H1 (cell line): ENCODE measurements at regions not wholly inside any gene's neighbourhood (a gene's known extent, or its start where the extent isn't known, plus 50 kb on each side); places are given as distances from the start of the nearest gene placed in this dataset.

Experiments used
- CBX5 ChIP-seq: fragments of 300-800, 300-1000 bp; sonication (generic); IDR thresholded peaks from 2 replicates; pipeline ENCODE4 v1.7.1; 2016; ENCODE audit warnings: antibody characterized with exemption, low read length, low read depth
- CBX8 ChIP-seq: fragments of 300-800, 300-1000 bp; sonication (generic); IDR thresholded peaks from 2 replicates; pipeline ENCODE4 v1.7.1; 2016; ENCODE audit warnings: low read depth, low read length, borderline replicate concordance
- GTF2F1 ChIP-seq: IDR thresholded peaks from 2 replicates; pipeline ENCODE4 v1.6.1; 2012; ENCODE audit warnings: low read depth, low read length, improper control_type of control experiment, borderline replicate concordance
- HDAC6 ChIP-seq: IDR thresholded peaks from one replicate; pipeline ENCODE4 v1.7.1; 2012; ENCODE audit warnings: low read depth, mild to moderate bottlenecking, inconsistent platforms, low read length, moderate library complexity
- NRF1 ChIP-seq: IDR thresholded peaks from 2 replicates; pipeline ENCODE4 v1.6.1; 2011; ENCODE audit warnings: mild to moderate bottlenecking, low read depth, low read length, improper control_type of control experiment
- RFX5 ChIP-seq: IDR thresholded peaks from 2 replicates; pipeline ENCODE4 v1.6.1; 2011; ENCODE audit warnings: low read depth, low read length, improper control_type of control experiment, borderline replicate concordance
- RNF2 ChIP-seq: fragments of 200-900, 300-1000 bp; sonication (generic); IDR thresholded peaks from 2 replicates; pipeline ENCODE4 v1.7.1; 2016; ENCODE audit warnings: borderline replicate concordance, low read depth, mild to moderate bottlenecking, antibody characterized with exemption, low read length; ENCODE audit not compliant: poor library complexity, severe bottlenecking; ENCODE audit errors: missing control alignments
- SIN3A ChIP-seq, 2 experiments: IDR thresholded peaks in 1 of 2; conservative IDR thresholded peaks in 1 of 2; 2 replicates each; pipeline ENCODE4 v1.6.1; 2011 to 2012; ENCODE audit warnings: low read length in 2 of 2, improper control_type of control experiment in 1 of 2, low read depth in 1 of 2, mild to moderate bottlenecking in 1 of 2
- SUZ12 ChIP-seq: fragments of 200-600 bp; sonication (generic); IDR thresholded peaks from 2 replicates; pipeline ENCODE4 v1.6.1; 2012; ENCODE audit warnings: mild to moderate bottlenecking, inconsistent platforms, low read length, moderate library complexity, mixed read lengths
- TEAD4 ChIP-seq: IDR thresholded peaks from 2 replicates; pipeline ENCODE4 v1.6.1; 2012; ENCODE audit warnings: low read depth, low read length, inconsistent platforms, mixed read lengths
- ZNF274 ChIP-seq: IDR thresholded peaks from 2 replicates; pipeline ENCODE4 v1.7.0; 2012; ENCODE audit warnings: low read length, borderline replicate concordance; ENCODE audit errors: extremely low read depth
- TF ChIP-seq, protein P1 (sequence below): fragments of 300-600 bp; sonication (generic); IDR thresholded peaks from 2 replicates; pipeline ENCODE4 v1.7.1; 2012; ENCODE audit warnings: low read length, moderate library complexity, mild to moderate bottlenecking, inconsistent platforms; ENCODE audit not compliant: insufficient replicate concordance

DNA sequence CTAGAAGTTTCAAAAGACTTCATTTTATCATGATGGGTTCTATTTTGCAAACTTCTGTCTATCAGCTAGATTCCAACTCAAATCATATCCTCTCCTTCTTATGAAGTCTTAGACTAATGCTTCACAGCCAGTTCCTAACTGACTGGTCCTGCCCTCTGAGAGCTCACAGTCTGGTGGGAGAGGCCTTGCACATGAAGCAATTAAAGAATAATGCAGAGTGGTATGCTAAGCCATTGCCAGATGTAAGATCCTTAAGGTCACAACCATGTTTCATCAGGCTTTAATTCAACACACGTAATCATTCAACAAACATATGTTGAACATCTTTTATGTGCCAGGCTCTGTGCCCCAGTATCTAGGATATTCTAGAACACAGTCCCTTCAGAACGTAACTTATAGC, 125.8 kb upstream of the TMPO start (continued):
- TF ChIP-seq, protein P1, sequence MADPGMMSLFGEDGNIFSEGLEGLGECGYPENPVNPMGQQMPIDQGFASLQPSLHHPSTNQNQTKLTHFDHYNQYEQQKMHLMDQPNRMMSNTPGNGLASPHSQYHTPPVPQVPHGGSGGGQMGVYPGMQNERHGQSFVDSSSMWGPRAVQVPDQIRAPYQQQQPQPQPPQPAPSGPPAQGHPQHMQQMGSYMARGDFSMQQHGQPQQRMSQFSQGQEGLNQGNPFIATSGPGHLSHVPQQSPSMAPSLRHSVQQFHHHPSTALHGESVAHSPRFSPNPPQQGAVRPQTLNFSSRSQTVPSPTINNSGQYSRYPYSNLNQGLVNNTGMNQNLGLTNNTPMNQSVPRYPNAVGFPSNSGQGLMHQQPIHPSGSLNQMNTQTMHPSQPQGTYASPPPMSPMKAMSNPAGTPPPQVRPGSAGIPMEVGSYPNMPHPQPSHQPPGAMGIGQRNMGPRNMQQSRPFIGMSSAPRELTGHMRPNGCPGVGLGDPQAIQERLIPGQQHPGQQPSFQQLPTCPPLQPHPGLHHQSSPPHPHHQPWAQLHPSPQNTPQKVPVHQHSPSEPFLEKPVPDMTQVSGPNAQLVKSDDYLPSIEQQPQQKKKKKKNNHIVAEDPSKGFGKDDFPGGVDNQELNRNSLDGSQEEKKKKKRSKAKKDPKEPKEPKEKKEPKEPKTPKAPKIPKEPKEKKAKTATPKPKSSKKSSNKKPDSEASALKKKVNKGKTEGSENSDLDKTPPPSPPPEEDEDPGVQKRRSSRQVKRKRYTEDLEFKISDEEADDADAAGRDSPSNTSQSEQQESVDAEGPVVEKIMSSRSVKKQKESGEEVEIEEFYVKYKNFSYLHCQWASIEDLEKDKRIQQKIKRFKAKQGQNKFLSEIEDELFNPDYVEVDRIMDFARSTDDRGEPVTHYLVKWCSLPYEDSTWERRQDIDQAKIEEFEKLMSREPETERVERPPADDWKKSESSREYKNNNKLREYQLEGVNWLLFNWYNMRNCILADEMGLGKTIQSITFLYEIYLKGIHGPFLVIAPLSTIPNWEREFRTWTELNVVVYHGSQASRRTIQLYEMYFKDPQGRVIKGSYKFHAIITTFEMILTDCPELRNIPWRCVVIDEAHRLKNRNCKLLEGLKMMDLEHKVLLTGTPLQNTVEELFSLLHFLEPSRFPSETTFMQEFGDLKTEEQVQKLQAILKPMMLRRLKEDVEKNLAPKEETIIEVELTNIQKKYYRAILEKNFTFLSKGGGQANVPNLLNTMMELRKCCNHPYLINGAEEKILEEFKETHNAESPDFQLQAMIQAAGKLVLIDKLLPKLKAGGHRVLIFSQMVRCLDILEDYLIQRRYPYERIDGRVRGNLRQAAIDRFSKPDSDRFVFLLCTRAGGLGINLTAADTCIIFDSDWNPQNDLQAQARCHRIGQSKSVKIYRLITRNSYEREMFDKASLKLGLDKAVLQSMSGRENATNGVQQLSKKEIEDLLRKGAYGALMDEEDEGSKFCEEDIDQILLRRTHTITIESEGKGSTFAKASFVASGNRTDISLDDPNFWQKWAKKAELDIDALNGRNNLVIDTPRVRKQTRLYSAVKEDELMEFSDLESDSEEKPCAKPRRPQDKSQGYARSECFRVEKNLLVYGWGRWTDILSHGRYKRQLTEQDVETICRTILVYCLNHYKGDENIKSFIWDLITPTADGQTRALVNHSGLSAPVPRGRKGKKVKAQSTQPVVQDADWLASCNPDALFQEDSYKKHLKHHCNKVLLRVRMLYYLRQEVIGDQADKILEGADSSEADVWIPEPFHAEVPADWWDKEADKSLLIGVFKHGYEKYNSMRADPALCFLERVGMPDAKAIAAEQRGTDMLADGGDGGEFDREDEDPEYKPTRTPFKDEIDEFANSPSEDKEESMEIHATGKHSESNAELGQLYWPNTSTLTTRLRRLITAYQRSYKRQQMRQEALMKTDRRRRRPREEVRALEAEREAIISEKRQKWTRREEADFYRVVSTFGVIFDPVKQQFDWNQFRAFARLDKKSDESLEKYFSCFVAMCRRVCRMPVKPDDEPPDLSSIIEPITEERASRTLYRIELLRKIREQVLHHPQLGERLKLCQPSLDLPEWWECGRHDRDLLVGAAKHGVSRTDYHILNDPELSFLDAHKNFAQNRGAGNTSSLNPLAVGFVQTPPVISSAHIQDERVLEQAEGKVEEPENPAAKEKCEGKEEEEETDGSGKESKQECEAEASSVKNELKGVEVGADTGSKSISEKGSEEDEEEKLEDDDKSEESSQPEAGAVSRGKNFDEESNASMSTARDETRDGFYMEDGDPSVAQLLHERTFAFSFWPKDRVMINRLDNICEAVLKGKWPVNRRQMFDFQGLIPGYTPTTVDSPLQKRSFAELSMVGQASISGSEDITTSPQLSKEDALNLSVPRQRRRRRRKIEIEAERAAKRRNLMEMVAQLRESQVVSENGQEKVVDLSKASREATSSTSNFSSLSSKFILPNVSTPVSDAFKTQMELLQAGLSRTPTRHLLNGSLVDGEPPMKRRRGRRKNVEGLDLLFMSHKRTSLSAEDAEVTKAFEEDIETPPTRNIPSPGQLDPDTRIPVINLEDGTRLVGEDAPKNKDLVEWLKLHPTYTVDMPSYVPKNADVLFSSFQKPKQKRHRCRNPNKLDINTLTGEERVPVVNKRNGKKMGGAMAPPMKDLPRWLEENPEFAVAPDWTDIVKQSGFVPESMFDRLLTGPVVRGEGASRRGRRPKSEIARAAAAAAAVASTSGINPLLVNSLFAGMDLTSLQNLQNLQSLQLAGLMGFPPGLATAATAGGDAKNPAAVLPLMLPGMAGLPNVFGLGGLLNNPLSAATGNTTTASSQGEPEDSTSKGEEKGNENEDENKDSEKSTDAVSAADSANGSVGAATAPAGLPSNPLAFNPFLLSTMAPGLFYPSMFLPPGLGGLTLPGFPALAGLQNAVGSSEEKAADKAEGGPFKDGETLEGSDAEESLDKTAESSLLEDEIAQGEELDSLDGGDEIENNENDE, result no peak
- TF ChIP-seq RNF2 (no peak), CBX5 (no peak), SUZ12 (no peak), NRF1 (no peak), CBX8 (no peak), SIN3A (conservative IDR thresholded peaks at IDR 0.05 in 1 of 2, IDR thresholded peaks at IDR 0.05 in 1 of 2; ENCODE audit: low read depth in 1 of 2, low read length in 2 of 2) (no peak), TEAD4 (no peak), ZNF274 (no peak), HDAC6 (no peak), GTF2F1 (no peak), RFX5 (no peak)
